D721Med (cell line): ENCODE measurements at regions not wholly inside any gene's neighbourhood (a gene's known extent, or its start where the extent isn't known, plus 50 kb on each side); places are given as distances from the start of the nearest gene placed in this dataset.

ENCODE experiments used
- DNase-seq: peaks from one replicate; pipeline ENCODE4 v3.0.0; 2011; ENCODE audit warnings: low spot score; ENCODE audit not compliant: insufficient read length
- FAIRE-seq: peaks from 2 replicates; lab custom pipeline; 2011; peaks lifted over from hg19 to GRCh38; lab: Jason Lieb, UNC
- TF ChIP-seq, protein P1 (sequence below): IDR thresholded peaks from 2 replicates; pipeline ENCODE4 v1.5.1; 2012; ENCODE audit warnings: mild to moderate bottlenecking, control low read depth; ENCODE audit not compliant: insufficient read depth; ENCODE audit errors: missing control alignments

DNA sequence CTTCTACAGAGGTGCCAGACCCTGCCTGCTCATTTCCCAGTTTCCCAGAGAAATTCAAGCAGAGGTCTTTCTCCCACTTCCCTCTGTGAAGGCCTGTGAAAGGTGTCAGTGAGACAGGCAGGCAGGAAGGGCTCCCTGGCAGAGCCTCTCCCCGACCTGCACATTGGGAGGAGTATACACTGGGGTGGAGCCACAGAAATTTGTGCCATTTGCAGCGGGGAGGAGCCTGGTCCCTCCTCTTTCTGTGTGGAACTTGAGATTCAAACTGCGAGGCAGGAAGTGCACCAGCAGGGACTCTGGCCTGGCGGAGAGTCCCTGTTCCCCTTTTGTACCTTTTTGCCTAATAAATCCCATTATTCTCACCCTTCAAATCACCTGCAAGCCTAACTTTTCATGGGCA is 54.6 kb upstream of the OPN4 start:
- TF ChIP-seq, protein P1, sequence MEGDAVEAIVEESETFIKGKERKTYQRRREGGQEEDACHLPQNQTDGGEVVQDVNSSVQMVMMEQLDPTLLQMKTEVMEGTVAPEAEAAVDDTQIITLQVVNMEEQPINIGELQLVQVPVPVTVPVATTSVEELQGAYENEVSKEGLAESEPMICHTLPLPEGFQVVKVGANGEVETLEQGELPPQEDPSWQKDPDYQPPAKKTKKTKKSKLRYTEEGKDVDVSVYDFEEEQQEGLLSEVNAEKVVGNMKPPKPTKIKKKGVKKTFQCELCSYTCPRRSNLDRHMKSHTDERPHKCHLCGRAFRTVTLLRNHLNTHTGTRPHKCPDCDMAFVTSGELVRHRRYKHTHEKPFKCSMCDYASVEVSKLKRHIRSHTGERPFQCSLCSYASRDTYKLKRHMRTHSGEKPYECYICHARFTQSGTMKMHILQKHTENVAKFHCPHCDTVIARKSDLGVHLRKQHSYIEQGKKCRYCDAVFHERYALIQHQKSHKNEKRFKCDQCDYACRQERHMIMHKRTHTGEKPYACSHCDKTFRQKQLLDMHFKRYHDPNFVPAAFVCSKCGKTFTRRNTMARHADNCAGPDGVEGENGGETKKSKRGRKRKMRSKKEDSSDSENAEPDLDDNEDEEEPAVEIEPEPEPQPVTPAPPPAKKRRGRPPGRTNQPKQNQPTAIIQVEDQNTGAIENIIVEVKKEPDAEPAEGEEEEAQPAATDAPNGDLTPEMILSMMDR: no peak
- FAIRE-seq (no peak), DNase-seq (no peak)

DNA sequence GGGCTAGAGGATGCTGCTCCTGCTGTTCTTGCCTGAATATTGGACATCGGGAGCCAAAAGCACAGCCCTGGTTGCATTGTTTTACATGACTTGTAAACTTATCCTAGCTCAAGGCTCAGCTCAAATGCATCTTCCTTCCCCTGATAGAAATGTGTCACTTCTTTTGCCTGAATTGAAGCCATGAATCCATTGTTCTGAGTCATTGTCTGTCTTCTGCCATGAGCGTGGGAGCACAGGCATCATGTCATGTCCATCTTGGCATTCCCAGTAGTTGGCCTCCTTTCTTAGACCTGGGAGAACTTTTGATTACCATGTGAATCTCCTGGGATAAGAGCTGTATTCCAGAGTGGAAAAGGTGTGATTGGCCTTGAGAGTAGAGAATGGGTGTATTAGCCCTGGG is 54.1 kb upstream of the OPN4 start:
- FAIRE-seq: no peak

DNA sequence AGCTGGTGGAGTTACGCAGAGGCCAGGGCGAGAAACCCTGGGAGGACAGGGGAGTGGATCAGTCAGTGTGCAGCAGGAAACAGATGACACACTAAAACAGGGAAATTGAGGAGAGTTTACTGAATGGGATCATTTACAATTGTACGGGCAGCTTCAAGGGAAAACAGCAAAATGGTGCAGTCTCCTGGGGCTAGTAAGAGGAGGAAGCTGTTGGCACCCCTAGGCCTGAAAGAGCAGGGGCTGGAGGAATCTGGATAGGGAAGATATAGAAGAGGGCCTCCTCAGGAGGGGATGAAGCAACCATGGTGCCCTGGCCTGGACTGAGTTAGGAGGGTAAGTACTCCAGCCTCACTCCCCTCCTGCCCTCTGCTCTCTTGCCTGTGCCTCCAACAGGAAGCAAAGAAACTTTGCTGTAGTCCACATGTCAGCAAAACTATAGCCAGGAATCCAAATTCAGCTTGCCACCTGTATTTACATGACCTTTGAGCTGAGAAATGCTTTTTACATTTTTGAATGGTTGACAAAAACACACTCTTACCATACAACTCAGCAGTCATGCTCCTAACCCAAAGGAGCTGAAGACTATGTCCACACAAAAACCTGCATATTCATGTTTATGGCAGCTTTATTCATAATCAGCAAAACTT is 52.3 kb upstream of the OPN4 start:
- no peak for FAIRE-seq
- TF ChIP-seq, protein P1: no peak
- DNase-seq: no peak

More for the DNA sequence above, 54.1 kb upstream of the OPN4 start:
- DNase-seq: no peak
- TF ChIP-seq, protein P1: no peak

DNA sequence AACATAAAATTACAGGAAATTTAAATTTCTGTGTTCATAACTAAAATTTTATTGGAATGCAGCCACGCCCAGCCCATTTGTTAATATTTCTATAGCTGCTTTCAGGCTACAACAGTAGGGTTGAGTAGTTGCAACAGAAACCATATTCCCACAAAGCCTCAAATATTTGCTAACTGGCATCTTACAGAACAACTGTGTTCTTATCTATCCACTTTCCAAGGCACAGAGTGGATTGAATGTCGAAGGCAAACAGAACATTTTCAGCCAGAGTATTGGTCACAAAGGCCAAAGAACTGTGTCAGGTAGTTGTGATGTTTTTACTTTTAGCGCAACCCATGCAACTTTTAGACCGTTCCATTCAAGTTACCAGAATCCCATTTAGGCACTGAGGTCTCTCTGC is 51.1 kb upstream of the OPN4 start:
- FAIRE-seq: no peak
- no peak for DNase-seq
- TF ChIP-seq, protein P1: no peak
